ENCODE measurements at regions not wholly inside any gene's neighbourhood (a gene's known extent, or its start where the extent isn't known, plus 50 kb on each side); places are given as distances from the start of the nearest gene placed in this dataset.

DNA sequence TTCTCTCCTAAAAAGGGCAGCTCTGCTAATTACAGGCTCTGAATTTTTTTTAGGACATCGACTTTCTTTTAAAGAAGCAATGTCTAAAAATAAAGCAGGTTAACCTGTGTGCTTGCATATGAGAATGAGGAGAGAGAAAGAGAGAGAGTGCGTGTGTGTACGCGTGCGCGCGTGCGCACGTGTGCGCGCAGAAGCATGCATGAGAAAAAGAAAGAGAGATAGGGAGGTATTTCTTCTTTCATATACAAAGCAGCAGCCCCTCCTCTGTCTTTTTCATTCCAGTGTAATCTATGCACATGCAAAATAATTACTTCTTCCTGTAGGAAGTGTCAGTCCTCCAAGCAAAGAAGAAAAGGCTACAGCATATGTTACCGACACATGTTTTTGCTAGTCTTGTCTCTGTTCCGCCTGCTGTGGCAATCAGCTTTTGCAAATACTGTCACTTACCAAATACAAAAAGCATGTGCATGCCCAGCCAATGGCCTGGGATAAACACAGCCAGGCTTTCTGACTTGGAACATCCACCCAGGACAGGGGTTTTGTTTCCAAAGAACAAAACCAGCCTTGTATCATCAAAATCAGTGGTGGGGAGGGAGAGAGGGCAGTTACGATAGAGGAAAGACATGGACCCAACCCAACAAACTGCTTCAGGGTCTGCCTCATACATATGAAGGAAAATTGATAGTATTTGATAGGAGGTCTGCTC is 252.3 kb upstream of the SLC24A2 start:
- no peak for DNase-seq

DNA sequence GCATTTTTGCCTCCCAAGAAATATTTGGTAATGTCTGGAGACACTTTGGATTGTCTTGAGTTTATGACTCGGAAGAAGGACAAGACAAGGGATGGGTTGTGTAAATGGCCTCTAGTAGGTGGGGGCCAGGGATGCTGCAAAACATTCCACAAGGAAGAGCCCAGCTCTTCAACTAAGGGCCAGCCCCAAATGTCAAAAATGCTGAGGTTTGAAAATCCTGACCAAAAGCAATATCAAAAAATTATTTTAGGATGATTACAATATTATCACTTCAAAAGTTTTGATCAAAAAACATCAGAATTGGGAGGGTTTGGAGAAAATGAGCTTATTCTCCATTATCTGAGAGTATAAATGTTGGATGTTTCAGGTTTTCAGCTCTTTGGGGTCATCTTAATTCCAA is 248.9 kb upstream of the SLC24A2 start:
- no peak for DNase-seq

DNA sequence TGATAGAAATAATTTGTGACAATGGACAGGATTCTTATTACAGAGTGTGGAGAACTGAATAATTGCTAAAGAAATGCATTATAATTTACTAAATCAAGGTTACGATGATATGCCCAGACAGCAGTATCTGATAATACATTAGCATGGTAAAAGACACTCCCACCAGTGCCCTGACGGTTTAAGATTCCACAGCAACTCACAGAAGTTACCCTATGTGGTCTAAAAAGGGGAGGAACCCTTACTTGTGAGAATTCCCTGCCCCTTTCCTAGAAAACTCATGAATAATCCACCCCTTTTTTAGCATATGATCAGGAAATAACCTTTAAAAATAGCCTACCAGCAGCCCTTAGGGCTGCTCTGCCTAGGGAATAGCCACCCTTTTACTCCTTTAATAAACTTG is 244.7 kb upstream of the SLC24A2 start:
- no peak for DNase-seq

DNA sequence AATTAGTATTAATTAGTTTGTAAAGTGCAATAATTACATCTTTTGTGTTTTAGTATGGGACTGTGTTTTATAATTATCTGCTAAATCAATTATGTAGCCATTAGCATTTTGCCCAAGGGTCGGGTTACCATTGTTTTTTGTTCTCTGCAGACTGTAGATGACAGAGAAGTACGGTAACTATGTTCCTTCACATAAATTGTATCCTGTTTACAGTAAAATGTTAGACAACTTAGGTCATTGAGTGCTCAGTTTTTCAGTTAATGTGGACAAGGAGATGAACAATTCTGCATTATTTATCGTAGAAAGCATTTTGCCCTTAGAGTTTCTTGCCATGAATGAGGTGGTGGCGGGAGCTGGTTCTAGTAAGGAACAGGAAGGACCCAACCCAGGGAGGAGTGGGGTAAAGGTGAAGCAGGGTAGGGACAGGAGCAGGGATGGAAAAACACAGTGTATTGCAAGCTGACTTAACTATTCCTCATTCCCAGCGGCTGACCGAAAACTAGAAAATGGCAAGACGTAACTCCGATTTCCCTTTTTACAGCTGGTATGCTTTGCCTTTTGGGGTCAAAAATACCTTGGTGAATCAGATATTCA is 243.7 kb upstream of the SLC24A2 start:
- DNase-seq = no peak

DNA sequence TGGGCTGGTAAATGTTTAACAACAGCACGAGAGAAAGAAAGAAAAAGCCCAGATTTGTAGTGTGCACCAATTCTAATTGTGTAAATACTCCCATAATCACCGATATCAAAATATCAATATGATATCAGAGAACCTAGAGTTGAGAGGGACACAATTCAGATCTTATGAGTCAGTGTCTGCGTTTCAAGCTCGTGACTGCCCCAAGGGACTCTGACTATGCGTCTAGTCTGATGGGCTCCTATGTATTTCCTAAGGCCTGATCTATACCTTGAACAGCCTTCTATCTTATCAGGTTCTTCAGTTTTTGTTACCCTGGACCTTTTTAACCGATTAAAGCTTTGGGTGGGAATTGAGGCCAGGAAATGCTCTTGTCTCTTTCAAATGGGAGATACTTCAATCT is 243.0 kb upstream of the SLC24A2 start:
- no peak for DNase-seq

DNA sequence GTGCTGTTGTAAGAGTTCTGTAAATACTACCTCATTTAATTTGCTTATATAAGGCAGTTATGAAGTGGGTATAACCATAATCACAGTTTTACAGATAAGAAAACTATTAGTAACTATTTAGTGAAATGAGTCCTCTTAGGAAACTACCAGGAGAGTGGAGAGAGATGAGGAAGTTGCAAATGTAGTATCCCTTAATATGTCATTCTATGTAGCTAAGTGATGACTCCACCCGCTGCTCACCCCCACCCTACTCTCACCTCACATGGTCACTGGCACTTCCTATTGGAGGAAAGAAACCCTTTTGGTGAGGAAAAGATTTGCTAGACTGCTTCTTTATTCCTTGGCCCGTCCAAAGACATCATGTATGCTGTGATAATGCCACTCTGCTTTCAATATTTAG is 241.8 kb upstream of the SLC24A2 start:
- DNase-seq = no peak

DNA sequence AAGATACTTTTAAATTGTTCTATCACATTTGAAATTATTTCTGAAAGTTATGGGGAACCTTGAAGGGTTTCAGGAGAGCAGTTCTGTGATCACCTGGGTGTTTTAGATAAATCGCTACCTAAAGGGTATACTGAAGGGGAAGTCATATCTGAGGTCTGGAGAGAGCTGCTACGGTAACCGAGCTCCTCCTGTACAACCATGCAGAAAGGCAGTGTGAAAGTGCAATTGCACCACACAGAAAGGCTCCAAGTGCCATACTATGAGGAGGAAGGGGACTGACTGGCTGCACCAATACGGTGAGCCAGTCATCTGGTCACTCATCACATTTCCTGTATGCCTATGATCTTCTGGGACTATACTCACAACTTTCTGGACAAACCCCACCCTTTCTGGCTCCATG is 241.4 kb upstream of the SLC24A2 start:
- no peak for DNase-seq

DNA sequence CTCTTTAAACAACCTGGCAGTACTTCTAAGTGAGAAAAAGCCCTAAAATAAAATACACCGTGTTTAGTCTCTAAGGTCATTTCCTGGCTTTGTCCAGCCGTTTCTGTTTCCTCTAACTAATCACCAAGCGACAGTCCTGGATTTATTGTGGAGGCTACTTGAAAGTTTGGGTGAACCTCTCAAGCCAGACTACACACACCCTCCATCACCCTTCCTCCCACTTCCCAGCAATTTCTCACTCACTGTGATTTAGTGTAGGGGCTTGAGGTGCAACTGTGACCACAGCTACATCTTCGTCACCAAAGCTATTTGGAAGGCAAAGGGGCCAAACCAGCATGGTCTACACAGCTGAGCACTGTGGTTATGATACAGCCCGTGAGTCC is 240.0 kb upstream of the SLC24A2 start:
- DNase-seq = no peak

DNA sequence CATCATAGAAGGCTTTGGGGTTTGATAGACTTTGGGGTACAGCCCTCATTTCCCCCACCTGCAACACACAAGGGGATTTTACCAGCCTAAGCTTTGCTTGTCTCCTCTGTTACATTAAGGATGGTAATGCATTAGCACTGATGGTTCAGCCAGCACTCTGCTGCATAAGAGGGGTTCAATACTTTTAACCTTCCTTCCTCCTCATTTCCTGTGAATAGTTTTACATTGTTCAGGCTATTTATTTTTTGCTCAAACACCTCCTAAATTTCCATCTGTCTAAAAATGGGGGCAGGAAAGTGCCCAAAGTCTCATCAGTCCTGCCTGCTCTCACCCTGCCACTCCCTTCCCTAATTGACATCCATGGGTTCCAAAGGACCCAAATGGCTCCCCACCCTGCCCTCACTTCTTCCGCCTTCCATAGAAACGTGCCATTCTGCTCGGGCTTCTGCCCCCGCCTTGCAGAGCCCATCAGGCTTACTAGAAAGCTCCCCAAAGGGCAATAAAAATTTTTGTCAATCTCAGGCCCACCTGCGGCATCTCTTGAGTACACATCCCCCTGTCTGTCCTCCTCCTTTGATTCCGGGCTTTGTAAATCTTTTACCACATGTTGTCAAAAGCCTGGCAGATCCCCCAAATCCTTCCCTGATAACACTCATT is 239.5 kb upstream of the SLC24A2 start:
- DNase-seq = no peak

DNA sequence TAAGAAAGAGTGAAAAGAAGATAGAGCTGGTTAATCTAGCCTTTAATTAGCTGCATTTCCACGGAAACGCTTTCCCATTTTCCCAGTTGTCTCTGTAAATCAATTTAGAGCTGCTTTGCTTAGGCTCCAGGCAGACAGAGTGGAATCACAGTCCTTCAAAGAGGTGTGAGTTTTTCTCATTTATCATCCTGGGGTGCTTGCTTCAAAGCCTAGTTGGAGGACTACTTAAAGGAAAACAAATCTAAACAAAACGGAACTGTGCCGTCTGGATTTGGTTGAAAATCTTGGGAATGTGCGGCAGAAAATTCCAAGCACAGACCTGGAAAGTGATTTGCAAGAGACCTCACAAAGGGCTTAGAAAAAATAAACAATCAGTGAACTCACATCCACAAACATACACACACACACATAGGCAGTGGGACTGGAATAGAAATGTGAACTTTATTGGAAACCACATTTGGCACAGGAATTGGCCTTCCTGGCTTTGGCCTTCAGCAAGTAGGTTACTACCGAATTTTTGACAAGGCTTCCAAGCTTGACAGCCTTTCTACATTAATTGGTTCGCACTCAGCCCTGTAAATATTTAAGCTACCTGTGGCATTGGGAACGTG is 235.2 kb upstream of the SLC24A2 start:
- DNase-seq = no peak

DNA sequence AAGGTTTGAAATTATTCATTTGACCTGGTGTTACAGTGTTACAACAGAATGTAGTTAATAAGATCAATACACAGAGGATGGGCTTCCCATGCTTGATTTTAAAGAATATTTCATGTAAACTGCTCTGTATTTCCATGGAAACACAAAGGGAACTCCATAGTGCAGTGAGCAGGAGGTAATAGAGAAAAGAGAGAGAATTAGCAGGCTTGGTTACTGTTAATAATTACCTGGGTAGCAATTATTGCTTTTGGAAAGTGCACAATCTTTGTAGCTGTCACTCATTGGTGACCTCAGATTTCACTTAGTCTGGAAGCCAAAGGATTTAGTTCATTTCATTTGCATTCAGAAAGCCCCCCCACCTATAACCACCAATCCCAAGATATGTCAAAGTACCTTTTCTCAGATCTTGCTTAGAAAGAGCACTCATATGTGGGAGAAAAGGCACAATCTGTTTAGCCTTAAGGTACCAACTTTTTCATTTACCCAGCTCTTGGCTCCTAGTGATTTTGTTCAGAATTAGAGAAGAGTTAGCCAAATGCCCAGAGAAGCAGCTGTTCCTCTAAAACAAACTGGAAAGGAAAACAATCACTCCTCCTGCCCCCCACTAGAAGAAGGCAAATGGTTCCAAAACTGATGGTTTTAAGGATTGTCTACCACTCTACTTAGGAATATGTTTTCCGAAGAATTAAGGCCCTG is 234.5 kb upstream of the SLC24A2 start:
- DNase-seq = no peak

DNA sequence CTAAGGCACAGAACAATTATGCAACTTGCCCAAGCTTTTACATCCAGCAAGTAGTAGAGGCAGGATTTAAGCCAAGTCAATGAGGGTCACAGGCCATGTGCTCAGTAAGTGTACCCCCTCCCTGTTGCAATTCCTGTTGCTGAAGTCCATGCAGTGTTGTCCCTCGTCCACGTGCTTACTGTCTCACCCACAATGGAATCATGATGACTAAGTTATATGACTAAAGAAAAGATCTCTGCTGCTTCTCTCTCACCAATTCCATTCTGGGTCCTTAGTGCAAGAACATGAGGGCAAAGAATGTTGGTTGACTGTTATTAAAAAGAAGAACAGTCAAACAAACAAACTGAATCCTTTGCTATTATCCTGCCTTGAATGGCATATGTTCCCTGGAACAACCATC is 233.6 kb upstream of the SLC24A2 start:
- no peak for DNase-seq

DNA sequence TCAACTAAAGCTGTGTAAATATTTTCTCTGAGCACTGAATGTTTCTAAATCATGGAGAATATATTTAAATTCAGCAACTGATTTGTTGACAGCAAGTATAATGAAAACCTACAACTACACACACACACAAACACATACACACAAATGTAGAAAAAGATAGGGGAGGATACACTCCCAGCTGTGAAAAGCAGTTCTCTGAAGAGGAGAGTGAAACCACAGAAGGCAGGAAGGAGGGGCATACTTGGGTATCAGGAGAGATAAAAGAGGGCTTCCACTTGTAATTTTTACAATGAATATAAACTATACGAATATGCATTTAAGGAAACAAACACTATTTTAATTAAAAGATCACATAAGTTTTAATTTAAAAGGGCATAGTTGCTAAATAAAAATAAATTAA is 227.8 kb upstream of the SLC24A2 start:
- DNase-seq = no peak

DNA sequence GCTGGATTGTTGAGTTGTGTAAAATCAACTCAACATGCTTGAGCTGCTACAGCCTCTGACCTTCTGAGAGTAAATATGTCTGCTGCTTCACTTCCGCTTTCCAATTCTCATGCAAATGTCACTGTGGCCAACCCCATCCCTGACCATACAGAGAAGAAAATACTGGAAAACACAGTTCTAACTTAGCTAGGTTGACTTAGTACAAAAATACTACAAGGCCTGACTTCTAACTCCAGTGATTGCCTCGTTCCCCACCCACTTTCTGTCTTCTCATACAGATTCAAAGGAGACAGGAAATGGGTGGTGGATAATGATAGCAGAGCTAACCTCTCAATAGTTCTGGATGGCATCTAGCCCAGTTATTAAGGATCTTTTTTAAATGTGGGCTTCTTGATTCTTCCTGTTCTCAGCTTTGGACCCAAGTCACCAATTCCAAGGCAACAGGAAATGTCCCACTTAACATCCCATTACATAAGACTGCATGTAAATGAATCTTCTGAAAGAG is 226.6 kb upstream of the SLC24A2 start:
- DNase-seq = no peak

DNA sequence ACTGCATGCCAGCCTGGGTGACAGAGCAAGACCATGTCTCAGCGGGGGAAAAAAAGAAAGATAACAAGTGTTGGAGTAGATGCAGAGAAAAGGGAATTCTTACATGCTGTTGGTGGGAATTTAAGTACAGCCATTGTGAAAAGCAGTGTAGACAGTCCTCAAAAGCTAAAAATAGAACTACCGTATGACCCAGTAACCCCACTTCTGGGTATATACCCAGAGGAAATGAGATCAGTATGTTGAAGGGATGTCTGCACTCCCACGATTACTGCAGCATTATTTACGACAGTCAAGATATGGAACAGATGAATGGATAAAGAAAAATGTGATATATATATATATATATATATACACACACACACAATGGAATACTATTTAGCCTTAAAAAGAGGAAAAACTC is 225.3 kb upstream of the SLC24A2 start:
- DNase-seq = no peak

DNA sequence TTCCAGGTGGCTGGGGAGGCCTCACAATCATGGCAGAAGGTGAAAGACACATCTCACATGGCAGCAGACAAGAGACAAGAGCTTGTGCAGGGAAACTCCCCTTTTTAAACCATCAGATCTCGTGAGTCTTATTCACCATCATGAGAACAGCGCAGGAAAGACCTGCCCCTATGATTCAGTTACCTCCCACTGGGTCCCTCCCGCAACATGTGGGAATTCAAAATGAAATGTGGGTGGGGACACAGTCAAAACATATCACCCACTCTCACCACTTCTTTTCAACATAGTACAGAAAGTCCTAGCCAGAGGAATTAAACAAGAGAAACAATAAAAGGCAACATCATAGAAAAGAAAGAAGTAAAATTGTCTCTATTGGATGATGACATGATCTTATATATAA is 223.4 kb upstream of the SLC24A2 start:
- DNase-seq = peak; percentile 29

DNA sequence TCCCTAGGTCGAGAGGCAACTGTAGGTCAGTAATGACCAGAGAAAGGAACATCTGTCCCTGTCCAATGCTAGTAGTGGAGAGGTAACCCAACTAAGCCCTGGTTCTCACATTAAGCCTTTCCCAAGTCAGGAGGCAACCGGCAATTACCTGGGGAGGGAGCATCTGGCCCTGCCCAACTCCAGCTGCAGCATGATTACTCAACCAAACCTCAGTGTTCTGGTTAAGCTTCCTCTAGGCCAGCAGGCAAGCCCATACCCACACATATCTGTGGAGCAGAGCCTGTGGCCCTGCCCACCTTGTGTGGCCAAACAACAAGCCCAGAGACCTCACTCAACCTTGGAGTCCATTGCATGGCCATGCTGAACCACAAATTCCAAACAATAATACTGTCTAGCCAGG is 220.8 kb upstream of the SLC24A2 start:
- no peak for DNase-seq

DNA sequence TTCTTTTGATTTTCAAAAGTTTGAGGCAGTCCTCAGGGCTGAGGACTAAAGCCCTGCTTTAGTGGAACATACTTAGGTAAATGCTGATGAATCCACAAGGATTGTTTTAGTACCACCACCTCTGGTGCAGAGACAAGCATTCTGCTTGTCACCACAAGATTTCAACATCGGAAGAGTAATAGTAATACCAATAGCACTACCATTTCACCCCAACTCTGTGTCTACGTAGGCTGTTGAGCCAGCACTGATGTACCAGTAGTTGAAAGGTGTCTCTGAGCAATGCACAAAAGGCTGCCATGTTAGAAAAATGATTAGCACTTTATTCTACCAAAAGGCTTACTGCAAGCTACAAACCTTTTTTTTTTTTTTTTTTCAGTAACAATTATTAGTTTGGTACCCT is 213.2 kb upstream of the SLC24A2 start:
- DNase-seq = no peak

DNA sequence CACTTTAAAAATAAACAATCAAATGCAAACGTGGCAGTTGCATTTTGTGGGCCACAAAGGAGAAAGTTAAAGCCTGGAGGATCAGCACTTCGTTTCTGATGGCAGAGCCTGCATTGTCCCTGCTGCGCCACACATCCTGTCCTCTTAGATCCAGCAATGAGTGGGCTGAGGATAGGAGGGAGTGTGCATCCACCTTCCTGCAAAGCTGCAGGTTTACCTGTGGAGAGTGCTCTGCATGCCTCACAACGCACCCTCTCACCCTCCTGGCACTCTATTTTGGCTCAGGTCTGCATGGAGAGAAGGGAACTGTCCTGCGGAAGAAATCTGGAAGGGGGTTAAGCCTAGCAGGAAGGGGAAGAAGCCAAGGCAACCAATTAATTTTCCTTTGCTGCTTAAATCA is 212.2 kb upstream of the SLC24A2 start:
- no peak for DNase-seq

DNA sequence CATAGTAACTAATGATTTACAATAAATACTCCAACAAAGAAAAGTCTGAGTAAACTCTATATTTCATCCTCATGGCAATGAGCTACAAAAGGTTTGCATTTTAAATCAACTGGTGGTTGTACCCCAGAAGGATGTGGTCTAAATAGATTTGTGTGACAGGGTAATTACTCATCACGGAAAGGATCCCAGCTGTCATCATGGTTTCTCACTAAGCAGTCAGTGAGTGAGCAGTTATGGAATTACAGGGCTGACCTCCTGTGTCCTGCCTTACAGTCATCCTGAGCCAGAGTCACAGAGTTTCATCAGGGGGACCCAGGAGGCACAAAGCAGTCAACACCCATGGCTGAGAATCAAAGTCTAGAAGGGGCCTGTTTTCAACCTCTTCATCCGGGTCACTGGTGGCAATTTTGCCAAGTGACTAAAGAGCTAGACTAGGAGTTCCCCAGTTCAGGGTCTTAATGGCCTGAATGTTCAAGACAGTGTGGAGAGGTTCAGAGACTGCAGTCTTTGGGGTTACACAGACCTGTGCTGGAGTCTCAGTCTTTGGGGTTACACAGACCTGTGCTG is 210.7 kb upstream of the SLC24A2 start:
- DNase-seq = peak; percentile 77

DNA sequence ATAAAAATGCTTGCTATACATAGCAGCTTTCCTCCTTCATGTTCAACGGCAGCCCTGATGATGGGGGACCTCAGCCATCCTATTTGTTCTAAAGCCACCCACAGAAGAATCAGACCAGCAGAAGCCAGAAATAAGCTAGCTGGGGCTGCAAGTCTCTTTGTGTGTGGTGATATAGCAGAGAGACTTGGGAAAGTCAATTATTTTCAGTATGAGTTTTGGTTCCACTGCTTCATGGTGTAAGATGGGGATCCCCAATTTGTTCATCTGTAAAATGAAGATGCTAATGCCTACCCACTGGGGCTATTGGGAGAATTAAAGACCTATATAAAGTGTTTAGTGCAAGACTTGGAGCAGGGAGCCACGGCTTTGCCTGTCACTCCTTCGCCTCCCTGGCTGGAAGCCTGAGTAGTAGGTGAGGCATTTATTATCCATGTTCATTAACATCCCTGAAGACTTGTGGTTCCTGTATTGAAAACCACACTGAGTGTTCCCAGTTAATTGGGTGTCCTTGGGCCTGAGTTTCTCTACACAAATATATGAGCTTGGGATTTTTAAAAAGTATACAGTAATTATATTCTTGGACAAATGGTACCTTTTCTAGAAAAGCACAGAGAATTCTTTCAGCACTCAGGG is 210.1 kb upstream of the SLC24A2 start:
- DNase-seq = peak; percentile 26

DNA sequence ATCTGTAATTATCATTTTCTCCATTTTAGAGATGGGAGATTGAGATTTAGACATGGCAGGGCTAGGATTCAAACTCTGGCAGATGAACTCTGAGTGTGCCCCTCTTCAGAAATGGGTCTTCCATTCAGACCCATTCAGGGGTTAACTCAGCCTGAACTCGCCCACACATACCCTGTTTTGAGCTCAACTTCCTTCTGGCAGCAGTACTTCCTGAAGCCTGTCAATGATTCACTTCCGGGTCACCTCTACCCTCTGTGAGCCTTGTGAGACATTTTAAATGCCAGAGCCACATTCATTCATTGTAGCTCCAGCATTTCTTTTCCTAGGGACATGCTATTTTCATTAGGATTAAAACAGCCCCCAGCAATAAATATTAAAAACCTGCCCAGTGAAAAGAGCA is 209.3 kb upstream of the SLC24A2 start:
- DNase-seq = peak; percentile 38

DNA sequence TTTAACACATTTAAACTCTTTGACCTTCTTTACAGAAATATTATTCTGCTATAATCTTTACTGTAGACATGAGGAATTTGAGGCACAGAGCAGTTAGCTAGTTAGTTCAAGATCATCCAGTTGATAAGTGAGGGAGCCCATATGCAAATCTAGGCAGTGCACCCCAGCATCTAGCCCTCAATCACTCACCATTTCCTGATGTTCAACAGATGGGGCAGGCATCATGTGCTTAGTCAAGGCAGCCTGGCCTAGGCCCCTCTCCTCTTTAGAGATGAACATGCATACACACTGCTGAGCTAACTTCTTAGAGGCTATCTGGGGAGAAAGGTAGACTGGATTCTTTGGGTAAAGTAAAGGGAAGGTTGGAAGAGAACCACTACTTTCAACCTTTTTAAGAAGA is 206.8 kb upstream of the SLC24A2 start:
- peak; percentile 19 for DNase-seq

All from activated CD4-positive, alpha-beta T cell treated with anti-CD3 and anti-CD28 coated beads for 48 hours (primary cell).